ENCODE measurements at regions not wholly inside any gene's neighbourhood (a gene's known extent, or its start where the extent isn't known, plus 50 kb on each side); places are given as distances from the start of the nearest gene placed in this dataset.

DNA sequence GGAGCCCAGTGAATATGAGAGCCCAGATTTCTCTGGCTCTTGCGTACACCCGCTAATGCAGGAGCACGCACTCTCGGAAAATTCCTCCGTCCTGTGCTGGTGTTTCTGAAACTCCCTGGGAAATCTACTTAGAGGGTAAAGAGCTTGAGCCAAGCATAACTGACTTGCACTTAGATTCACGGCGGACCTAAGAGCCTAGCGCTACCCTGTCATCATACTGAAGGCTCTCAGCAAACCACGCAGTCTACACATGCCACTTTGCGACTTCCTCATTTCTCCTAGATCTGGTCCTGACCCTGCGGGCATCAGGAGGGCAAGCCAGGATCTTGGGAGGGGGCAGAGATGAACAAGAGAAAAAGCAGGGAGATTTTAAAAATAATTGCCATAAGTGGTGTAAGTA lies 324.7 kb downstream of the CD83 start:
- TF ChIP-seq SIN3A (IDR thresholded peaks at IDR 0.05; ENCODE audit: borderline replicate concordance, insufficient read depth, low read length) (no peak), POLR2AphosphoS5 (IDR thresholded peaks at IDR 0.05; ENCODE audit: low read depth, low read length) (no peak), FOXP2 (optimal IDR thresholded peaks at IDR 0.05; ENCODE audit: borderline replicate concordance, extremely low read depth, extremely low read length, insufficient read depth) (no peak)
- TF ChIP-seq, protein P1, sequence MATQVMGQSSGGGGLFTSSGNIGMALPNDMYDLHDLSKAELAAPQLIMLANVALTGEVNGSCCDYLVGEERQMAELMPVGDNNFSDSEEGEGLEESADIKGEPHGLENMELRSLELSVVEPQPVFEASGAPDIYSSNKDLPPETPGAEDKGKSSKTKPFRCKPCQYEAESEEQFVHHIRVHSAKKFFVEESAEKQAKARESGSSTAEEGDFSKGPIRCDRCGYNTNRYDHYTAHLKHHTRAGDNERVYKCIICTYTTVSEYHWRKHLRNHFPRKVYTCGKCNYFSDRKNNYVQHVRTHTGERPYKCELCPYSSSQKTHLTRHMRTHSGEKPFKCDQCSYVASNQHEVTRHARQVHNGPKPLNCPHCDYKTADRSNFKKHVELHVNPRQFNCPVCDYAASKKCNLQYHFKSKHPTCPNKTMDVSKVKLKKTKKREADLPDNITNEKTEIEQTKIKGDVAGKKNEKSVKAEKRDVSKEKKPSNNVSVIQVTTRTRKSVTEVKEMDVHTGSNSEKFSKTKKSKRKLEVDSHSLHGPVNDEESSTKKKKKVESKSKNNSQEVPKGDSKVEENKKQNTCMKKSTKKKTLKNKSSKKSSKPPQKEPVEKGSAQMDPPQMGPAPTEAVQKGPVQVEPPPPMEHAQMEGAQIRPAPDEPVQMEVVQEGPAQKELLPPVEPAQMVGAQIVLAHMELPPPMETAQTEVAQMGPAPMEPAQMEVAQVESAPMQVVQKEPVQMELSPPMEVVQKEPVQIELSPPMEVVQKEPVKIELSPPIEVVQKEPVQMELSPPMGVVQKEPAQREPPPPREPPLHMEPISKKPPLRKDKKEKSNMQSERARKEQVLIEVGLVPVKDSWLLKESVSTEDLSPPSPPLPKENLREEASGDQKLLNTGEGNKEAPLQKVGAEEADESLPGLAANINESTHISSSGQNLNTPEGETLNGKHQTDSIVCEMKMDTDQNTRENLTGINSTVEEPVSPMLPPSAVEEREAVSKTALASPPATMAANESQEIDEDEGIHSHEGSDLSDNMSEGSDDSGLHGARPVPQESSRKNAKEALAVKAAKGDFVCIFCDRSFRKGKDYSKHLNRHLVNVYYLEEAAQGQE (IDR thresholded peaks at IDR 0.05; ENCODE audit: insufficient read depth in 1 of 2, low read depth in 2 of 2, low read length in 2 of 2) = no peak
